K562 (cell line): ENCODE measurements at regions not wholly inside any gene's neighbourhood (a gene's known extent, or its start where the extent isn't known, plus 50 kb on each side); places are given as distances from the start of the nearest gene placed in this dataset.
"Not testable (repeated sequence)": the region's sequence is repeated elsewhere in the genome, so short reads cannot be mapped to it uniquely, and the experiment has no call there.

Experiments used
- FOXA3 ChIP-seq, 2 experiments: fragments of 450-650 bp in 1 of 2; sonication (generic) in 1 of 2; formaldehyde crosslinking; IDR thresholded peaks in 1 of 2; conservative IDR thresholded peaks in 1 of 2; 2 replicates each; pipeline versions ENCODE4 v1.4.0 to v1.8.0; 2020 to 2022; ENCODE audit warnings: mild to moderate bottlenecking in 2 of 2, missing genetic modification reagents in 1 of 2
- NFE2 ChIP-seq: IDR thresholded peaks from 2 replicates; pipeline ENCODE4 v1.6.1; 2014; ENCODE audit warnings: antibody characterized with exemption, low read depth
- POLR3A ChIP-seq: IDR thresholded peaks from 2 replicates; pipeline ENCODE4 v1.6.1; 2011; ENCODE audit warnings: borderline replicate concordance, mild to moderate bottlenecking, moderate library complexity; ENCODE audit not compliant: insufficient read length, insufficient read depth; ENCODE audit errors: extremely low read depth
- ZNF184 ChIP-seq: sonication (generic); formaldehyde crosslinking; IDR thresholded peaks from 2 replicates; pipeline ENCODE4 v1.5.0; 2020; ENCODE audit warnings: missing genetic modification reagents
- ZNF324 ChIP-seq: fragments of 250-450 bp; sonication (Bioruptor Pico); IDR thresholded peaks from 2 replicates; pipeline ENCODE4 v1.4.0; 2020; ENCODE audit warnings: mild to moderate bottlenecking
- ZNF707 ChIP-seq: fragments of 250-450 bp; sonication (Bioruptor Pico); conservative IDR thresholded peaks from 2 replicates; pipeline ENCODE4 v1.8.0; 2022; ENCODE audit warnings: inconsistent platforms, mild to moderate bottlenecking, moderate library complexity
- TF ChIP-seq, protein P1 (sequence below), 3 experiments: IDR thresholded peaks in 2 of 3; conservative IDR thresholded peaks in 1 of 3; 2 replicates each; pipeline ENCODE4 v1.5.1; 2011 to 2012; ENCODE audit warnings: low read length in 3 of 3, mild to moderate bottlenecking in 3 of 3, control low read depth in 2 of 3, improper control_type of control experiment in 1 of 3, inconsistent platforms in 1 of 3, low read depth in 1 of 3, mixed read lengths in 1 of 3, moderate library complexity in 1 of 3; ENCODE audit not compliant: insufficient read depth in 2 of 3

DNA sequence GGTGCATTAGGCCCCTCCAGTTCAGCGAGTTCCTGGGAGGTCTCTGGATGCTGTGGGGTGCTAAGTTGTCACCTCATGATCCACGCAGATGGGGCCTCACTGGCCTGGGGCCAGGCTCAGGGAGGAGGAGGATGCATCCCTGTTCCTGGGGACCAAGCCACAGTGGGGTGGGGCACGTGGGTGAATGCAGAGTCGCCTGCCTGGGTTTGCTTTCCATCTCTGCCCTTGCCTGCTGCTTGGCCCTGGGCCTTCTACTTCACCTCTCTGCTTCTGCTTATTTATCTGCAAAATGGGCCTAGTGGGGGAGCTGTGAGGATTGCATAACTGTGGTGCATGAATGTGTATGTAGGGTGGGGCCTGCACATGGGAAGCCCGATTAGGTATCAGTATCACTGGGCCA is 74.6 kb upstream of the LRPAP1 start:
- not testable (repeated sequence) for TF ChIP-seq ZNF707 (CRISPR knock-in tag); FOXA3 (CRISPR knock-in tag; conservative IDR thresholded peaks at IDR 0.05 in 1 of 2, IDR thresholded peaks at IDR 0.05 in 1 of 2); POLR3A; NFE2; ZNF324 (CRISPR knock-in tag); ZNF184 (CRISPR knock-in tag)
- TF ChIP-seq, protein P1, sequence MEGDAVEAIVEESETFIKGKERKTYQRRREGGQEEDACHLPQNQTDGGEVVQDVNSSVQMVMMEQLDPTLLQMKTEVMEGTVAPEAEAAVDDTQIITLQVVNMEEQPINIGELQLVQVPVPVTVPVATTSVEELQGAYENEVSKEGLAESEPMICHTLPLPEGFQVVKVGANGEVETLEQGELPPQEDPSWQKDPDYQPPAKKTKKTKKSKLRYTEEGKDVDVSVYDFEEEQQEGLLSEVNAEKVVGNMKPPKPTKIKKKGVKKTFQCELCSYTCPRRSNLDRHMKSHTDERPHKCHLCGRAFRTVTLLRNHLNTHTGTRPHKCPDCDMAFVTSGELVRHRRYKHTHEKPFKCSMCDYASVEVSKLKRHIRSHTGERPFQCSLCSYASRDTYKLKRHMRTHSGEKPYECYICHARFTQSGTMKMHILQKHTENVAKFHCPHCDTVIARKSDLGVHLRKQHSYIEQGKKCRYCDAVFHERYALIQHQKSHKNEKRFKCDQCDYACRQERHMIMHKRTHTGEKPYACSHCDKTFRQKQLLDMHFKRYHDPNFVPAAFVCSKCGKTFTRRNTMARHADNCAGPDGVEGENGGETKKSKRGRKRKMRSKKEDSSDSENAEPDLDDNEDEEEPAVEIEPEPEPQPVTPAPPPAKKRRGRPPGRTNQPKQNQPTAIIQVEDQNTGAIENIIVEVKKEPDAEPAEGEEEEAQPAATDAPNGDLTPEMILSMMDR (IDR thresholded peaks at IDR 0.05 in 2 of 3, conservative IDR thresholded peaks at IDR 0.05 in 1 of 3; ENCODE audit: insufficient read depth in 2 of 3, low read depth in 1 of 3, low read length in 3 of 3) = not testable (repeated sequence)
